GM19467 (cell line): ENCODE measurements at regions not wholly inside any gene's neighbourhood (a gene's known extent, or its start where the extent isn't known, plus 50 kb on each side); places are given as distances from the start of the nearest gene placed in this dataset.
A peak's percentile ranks its signal among the peaks of the same experiment; 100 is the strongest.

Experiments
- ATAC-seq: cut with Tn5 transposase; IDR thresholded peaks from one replicate; pipeline ENCODE4 v1.9.1; 2021; ENCODE audit warnings: mild to moderate bottlenecking, moderate library complexity; ENCODE audit not compliant: unreplicated experiment

DNA sequence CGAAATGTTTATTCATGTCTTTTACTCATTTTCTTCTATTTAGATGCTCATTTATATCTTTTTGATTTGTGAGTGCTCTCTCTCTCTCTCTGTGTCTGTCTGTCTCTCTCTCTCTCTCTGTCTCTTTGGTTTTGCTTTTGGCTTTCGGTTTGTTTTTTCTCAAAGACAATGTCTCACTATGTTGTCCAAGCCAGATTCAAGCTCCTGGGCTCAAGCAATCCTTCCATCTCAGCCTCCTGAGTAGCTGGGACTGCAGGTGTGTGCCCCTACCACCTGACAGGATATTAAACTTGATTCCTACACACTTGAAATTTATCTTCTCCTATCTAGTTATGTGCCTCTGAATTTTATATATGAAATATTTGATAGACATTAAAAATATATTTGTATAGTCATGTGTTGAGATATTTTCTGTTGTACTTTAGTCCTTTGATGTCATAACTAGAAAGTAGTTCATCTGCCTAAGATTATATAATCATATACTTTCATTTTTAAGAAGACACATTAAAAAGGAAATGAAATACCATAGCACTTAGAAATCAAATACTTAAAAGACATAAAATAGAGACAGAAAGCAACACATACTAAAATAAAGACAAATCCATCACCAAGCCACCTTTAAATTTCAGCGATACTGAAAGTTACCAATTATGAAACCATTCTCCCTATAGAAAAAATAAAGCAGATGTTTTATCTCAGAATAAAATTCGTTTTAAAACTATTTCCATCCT lies 68.1 kb upstream of the SFMBT2 start:
- no peak for ATAC-seq

GRCh38 chr10:7477538-7478334 lies 66.9 kb upstream of the SFMBT2 start:
- ATAC-seq = no peak

- ATAC-seq = no peak
Measured at GRCh38 chr10:7475939-7476338, 65.1 kb upstream of the SFMBT2 start.

DNA sequence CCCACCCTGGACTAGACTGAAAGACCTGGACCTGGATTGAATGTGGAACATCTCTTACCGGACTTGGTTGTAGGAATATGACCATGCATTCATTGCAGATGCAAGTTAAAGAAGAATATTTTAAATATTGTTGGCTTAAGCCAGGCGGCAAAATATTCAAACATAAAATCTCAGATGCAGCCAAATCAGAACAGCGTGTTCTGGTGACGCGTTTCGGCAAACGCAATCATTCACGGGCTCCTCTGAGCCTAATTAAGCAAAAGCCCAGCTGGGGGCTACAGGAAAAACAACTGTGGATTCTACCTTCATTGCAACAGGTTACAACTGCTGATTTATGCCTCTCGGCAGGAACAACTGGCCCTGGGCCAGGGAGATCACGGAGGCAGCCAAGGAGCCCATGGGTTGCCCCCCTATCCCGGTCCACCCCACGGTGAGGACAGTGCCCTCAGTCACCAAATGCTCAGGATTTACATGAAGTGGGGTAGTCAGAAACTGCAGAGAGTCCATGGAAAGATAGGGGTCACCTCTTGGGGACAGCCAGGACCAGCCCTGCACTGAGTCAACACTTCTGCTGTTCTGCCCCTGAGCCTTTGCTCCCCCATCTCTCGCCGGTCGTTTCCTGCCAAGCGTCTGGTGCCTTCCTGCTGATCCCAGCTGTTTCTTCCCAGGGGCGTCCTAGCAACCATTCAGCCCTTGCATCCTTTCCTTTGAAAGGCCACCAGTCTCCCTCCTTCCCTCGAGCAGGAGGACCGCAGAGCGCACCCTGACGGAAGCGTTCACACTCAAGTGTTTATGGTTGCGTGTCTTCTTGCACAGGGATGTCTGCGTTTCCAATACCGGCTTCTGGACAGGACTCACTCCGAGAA lies 64.4 kb upstream of the SFMBT2 start:
- ATAC-seq = no peak

GRCh38 chr10:7474388-7474787 lies 63.6 kb upstream of the SFMBT2 start:
- no peak for ATAC-seq

DNA sequence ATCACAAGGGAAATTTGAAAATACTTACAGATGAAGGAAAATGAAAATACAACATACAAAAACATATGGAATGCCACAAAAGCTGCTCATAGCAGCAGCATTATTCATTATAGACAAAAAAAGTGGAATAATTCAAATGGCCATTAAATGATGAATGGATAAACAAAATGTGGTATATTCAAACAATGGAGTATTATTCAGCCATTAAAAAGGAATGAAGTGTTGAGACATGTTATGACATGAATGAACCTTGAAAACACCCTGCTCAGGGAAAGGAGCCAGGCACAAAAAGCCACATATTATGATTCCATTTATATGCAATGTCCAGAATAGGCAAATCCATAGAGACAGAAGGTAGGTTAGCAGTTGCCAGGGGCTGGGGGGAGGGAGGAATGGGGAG lies 62.6 kb upstream of the SFMBT2 start:
- no peak for ATAC-seq

DNA sequence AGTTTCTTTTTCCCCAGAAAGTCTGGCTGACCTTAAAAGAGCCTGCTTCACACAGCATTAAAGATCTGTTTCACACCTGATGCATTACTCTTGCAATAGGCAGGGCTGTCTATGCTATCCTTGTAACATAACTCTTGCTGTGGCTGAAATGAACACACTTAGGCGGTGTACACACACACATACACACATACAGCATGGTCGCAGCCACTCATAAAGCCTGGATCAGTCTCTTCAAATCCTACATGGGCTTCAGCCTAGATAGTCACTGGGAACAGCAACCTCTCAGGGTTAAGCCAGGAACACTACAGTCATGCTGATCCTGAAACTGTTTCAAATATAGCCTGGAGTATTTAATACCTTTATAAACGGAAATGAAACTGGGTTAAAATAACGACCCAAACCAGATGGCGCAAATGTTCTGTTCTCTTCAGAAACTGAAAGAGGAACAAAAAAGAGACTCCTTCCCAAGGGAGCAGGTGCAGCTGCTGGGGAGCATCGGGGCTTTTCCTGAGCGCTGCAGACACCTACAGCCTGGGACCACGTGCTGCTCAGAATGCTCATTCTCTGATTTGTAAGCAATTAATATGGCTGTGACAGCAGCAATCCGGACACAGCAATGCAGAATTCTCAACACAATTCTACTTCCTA lies 61.0 kb upstream of the SFMBT2 start:
- peak; percentile 87 for ATAC-seq

DNA sequence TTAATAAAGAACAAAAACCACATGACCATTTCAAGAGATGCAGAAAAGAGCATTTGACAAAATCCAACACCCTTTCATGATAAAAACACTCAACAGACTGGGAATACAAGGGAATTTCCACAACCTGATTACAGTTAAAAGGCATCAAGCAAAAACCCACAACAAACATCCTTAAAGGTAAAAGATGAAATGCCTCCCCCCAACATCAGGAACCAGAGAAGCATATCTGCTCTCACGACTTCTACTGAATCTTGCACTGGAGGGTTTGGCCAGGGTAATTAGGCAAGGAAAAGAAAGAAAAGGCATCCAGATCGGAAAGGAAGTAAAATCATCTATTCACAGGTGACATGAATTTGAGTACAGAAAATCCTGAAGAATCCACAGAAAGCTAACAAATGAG lies 59.5 kb upstream of the SFMBT2 start:
- ATAC-seq = no peak

- no peak for ATAC-seq
Measured at GRCh38 chr10:7467031-7467667, 56.3 kb upstream of the SFMBT2 start.

GRCh38 chr10:7464691-7465090 lies 53.9 kb upstream of the SFMBT2 start:
- no peak for ATAC-seq
